Uterus (tissue), 2 donors: ENCODE measurements at regions not wholly inside any gene's neighbourhood (a gene's known extent, or its start where the extent isn't known, plus 50 kb on each side); places are given as distances from the start of the nearest gene placed in this dataset.

Experiments used
- POLR2A ChIP-seq, 2 donors: fragments of 450-650 bp; IDR thresholded peaks; one replicate each; pipeline ENCODE4 v1.6.1; 2016; ENCODE audit warnings: antibody characterized with exemption in 2 of 2, mild to moderate bottlenecking in 1 of 2, moderate library complexity in 1 of 2
- TF ChIP-seq, protein P1 (sequence below), 4 experiments: fragments of 200-600 bp in 2 of 4; fragments of 450-650 bp in 2 of 4; sonication (generic) in 2 of 4; IDR thresholded peaks; one replicate each; pipeline ENCODE4 v1.5.1; 2016 to 2019; ENCODE audit warnings: antibody characterized with exemption in 4 of 4, mild to moderate bottlenecking in 2 of 4, moderate library complexity in 1 of 4

GRCh38 chr13:70407486-70407885 lies 299.2 kb upstream of the KLHL1 start:
- no peak for TF ChIP-seq POLR2A (IDR thresholded peaks at IDR 0.05)
- TF ChIP-seq, protein P1, sequence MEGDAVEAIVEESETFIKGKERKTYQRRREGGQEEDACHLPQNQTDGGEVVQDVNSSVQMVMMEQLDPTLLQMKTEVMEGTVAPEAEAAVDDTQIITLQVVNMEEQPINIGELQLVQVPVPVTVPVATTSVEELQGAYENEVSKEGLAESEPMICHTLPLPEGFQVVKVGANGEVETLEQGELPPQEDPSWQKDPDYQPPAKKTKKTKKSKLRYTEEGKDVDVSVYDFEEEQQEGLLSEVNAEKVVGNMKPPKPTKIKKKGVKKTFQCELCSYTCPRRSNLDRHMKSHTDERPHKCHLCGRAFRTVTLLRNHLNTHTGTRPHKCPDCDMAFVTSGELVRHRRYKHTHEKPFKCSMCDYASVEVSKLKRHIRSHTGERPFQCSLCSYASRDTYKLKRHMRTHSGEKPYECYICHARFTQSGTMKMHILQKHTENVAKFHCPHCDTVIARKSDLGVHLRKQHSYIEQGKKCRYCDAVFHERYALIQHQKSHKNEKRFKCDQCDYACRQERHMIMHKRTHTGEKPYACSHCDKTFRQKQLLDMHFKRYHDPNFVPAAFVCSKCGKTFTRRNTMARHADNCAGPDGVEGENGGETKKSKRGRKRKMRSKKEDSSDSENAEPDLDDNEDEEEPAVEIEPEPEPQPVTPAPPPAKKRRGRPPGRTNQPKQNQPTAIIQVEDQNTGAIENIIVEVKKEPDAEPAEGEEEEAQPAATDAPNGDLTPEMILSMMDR (IDR thresholded peaks at IDR 0.05): no peak
